ENCODE measurements at regions not wholly inside any gene's neighbourhood (a gene's known extent, or its start where the extent isn't known, plus 50 kb on each side); places are given as distances from the start of the nearest gene placed in this dataset.

- no peaks in the 10 kb centered on the region for H3K27me3 ChIP-seq
- H3K4me3 ChIP-seq: no peak overlapping the region
- intact Hi-C loops (cut with DNase I): no loop called here
- no peak for DNase-seq
- TF ChIP-seq, protein P1, sequence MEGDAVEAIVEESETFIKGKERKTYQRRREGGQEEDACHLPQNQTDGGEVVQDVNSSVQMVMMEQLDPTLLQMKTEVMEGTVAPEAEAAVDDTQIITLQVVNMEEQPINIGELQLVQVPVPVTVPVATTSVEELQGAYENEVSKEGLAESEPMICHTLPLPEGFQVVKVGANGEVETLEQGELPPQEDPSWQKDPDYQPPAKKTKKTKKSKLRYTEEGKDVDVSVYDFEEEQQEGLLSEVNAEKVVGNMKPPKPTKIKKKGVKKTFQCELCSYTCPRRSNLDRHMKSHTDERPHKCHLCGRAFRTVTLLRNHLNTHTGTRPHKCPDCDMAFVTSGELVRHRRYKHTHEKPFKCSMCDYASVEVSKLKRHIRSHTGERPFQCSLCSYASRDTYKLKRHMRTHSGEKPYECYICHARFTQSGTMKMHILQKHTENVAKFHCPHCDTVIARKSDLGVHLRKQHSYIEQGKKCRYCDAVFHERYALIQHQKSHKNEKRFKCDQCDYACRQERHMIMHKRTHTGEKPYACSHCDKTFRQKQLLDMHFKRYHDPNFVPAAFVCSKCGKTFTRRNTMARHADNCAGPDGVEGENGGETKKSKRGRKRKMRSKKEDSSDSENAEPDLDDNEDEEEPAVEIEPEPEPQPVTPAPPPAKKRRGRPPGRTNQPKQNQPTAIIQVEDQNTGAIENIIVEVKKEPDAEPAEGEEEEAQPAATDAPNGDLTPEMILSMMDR (IDR thresholded peaks at IDR 0.05): no peak
- TF ChIP-seq POLR2A (IDR thresholded peaks at IDR 0.05): no peak
- H3K4me1 ChIP-seq: no peaks in the 10 kb centered on the region
- no peaks in the 10 kb centered on the region for H3K9me3 ChIP-seq
- 0 to 44% methylated on average over 1 to 5 of the region's 5 CpGs for WGBS, 2 donors
- H3K27ac ChIP-seq: no peak overlapping the region
- H3K36me3 ChIP-seq: no peaks in the 10 kb centered on the region
These were observed 96.2 kb upstream of the APOOL start for GRCh38 chrX:84907324-84907968.

DNA sequence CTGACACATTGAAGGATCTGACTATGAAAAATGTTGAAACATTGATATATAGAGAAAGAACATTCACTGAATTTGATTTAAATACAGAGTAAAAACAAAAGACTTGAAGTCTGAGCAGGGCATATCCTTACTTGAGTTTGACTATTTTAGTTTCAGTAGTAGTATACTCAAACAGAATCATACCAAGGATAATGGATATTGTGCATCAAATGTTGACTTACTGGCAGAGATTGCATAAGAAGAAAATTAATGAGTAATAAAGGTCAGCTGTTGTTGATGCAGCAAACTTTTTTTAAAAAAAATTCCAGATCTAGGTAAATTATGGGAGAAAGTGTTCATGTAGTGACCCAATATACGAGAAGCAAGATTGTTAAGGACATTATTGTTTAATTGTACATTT is 94.5 kb upstream of the APOOL start:
- Histone ChIP-seq H3K27me3 (no peaks in the 10 kb centered on the region), H3K36me3 (no peaks in the 10 kb centered on the region), H3K4me3 (no peak overlapping the region), H3K27ac (no peak overlapping the region), H3K9me3 (no peaks in the 10 kb centered on the region), H3K4me1 (no peaks in the 10 kb centered on the region)
- no peak for TF ChIP-seq POLR2A (IDR thresholded peaks at IDR 0.05)
- TF ChIP-seq, protein P1 (IDR thresholded peaks at IDR 0.05): no peak
- intact Hi-C loops (cut with DNase I): no loop called here
- 55 to 71% methylated on average over 1 of the region's 1 CpG for WGBS, 2 donors
- DNase-seq: no peak

DNA sequence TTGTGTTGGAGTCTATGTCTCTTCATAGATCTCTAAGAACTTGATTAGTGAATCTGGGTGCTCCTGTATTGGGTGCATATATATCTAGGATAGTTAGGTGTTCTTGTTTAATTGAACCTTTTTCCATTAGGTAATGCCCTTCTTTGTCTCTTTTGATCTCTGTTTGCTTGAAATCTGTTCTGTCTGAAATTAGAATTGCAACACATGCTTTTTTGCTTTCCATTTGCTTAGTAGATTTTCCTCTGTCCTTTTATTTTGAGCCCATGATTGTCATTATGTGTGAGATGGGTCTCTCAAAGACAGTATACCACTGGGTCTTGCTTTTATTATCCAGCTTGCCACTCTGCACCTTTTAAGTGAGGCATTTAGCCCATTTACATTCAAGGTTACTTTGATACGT is 79.1 kb upstream of the APOOL start:
- intact Hi-C loops (cut with DNase I): no loop called here
- no peak overlapping the region for H3K27ac ChIP-seq
- TF ChIP-seq, protein P1 (IDR thresholded peaks at IDR 0.05): no peak
- no peak for TF ChIP-seq POLR2A (IDR thresholded peaks at IDR 0.05)
- 58% methylated on average over 1 of the region's 1 CpG; no CpG with 5 or more reads in 1 of the 2 donors for WGBS, 2 donors
- H3K4me1 ChIP-seq: no peaks in the 10 kb centered on the region
- no peaks in the 10 kb centered on the region for H3K36me3 ChIP-seq
- H3K9me3 ChIP-seq: no peaks in the 10 kb centered on the region
- H3K27me3 ChIP-seq: no peaks in the 10 kb centered on the region
- DNase-seq: no peak
- H3K4me3 ChIP-seq: no peak overlapping the region

GRCh38 chrX:84932814-84933213 is 70.9 kb upstream of the APOOL start:
- Histone ChIP-seq H3K9me3 (no peaks in the 10 kb centered on the region), H3K27me3 (no peaks in the 10 kb centered on the region), H3K36me3 (no peaks in the 10 kb centered on the region), H3K4me1 (no peaks in the 10 kb centered on the region), H3K4me3 (no peak overlapping the region), H3K27ac (no peak overlapping the region)
- TF ChIP-seq, protein P1 (IDR thresholded peaks at IDR 0.05): no peak
- TF ChIP-seq POLR2A (IDR thresholded peaks at IDR 0.05): no peak
- DNase-seq: no peak
- intact Hi-C loops (cut with DNase I): no loop called here

DNA sequence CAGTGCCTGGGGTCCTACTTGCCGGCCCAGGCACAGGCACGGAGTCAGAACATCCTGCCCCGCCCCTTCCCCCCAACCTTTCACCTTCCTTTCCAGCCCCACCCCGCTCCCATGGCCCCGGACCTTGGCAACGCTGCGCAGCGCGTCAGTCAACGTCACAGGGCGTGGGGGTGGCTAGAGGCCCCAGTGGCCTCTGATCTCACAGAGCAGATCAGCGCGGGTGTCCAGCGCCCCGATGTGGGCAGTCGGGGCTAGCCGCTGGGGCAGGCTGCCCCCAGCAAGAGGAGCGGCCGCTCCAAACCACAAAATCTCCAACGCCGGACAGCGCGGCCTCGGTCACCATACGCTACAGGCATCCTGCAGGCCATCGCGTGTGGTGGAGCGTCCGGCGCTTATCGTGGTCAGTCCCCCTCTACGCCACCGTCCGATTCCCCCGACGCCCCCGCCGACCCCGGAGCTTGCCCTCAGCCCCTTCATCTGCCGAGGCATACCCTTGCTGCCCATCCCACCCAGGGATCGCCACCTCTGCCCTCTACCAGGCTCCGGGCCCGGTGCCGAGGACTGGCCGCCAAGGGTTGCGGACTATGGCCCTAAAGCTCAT is 69.6 kb upstream of the APOOL start:
- 89% methylated on average over 10 of the region's 46 CpGs; no CpG with 5 or more reads in 1 of the 2 donors for WGBS, 2 donors
- intact Hi-C loops (cut with DNase I): no loop called here
- H3K27me3 ChIP-seq: no peaks in the 10 kb centered on the region

More for the DNA sequence above, 69.6 kb upstream of the APOOL start:
- no peak overlapping the region for H3K27ac ChIP-seq
- H3K4me3 ChIP-seq: no peak overlapping the region
- no peak for TF ChIP-seq POLR2A (IDR thresholded peaks at IDR 0.05)
- TF ChIP-seq, protein P1 (IDR thresholded peaks at IDR 0.05): no peak
- DNase-seq: no peak
- no peaks in the 10 kb centered on the region for H3K36me3 ChIP-seq
- H3K9me3 ChIP-seq: no peaks in the 10 kb centered on the region
- no peaks in the 10 kb centered on the region for H3K4me1 ChIP-seq
